OCI-LY3 (cell line): ENCODE measurements at regions not wholly inside any gene's neighbourhood (a gene's known extent, or its start where the extent isn't known, plus 50 kb on each side); places are given as distances from the start of the nearest gene placed in this dataset.

Source experiments
- CTCF ChIP-seq: fragments of 200-600, 300-600 bp; sonication (generic); IDR thresholded peaks from 2 replicates; pipeline ENCODE4 v1.5.1; 2014; ENCODE audit warnings: antibody characterized with exemption, low read length, low read depth
- EZH2phosphoT487 ChIP-seq: fragments of 200-600 bp; shearing (Covaris generic); IDR thresholded peaks from 2 replicates; pipeline ENCODE4 v1.6.1; 2018; ENCODE audit warnings: antibody characterized with exemption, mixed run types, low read depth

- TF ChIP-seq CTCF, result no peak
- TF ChIP-seq EZH2phosphoT487, result no peak
Observed at GRCh38 chr21:15625363-15625762, 104.4 kb upstream of the USP25 start.
